ENCODE measurements at regions not wholly inside any gene's neighbourhood (a gene's known extent, or its start where the extent isn't known, plus 50 kb on each side); places are given as distances from the start of the nearest gene placed in this dataset.

DNA sequence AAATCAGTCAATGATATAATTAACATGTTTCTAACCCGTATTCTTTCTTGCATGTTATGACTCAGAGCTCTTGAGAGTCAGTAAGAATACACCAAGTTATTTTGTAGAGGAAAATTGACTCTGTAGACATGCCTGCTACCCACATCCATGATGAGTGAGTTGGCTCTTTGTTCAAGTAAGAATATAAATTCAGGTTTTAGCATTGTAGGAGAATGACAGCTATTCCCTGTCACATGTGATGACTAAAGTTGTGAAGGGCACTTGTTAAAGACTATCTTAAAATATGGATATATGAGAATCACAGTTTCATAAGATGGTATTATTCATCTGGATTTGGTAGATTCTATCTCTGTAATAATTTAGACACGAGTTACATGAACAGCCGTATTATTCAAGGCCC is 209.1 kb downstream of the CCDC59 start:
- DNase-seq, result no peak

DNA sequence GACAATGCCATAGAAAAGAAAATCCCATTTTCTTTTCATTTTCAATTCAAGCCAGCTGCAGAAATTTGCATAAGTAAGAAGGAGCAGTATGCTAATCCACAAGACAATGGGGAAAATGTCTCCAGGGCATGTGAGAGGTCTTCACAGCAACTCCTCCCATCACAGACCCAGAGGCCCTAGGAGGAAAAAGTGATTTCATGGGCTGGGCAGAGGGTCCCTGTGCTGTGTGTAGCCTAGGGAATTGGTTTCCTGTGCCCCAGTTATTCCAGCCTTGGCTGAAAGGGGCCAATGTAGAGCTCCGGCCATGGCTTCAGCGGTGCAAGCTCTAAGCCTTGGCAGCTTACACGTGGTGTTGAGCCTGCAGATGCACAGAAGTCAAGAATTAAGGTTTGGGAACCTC is 211.4 kb downstream of the CCDC59 start:
- DNase-seq, result no peak

DNA sequence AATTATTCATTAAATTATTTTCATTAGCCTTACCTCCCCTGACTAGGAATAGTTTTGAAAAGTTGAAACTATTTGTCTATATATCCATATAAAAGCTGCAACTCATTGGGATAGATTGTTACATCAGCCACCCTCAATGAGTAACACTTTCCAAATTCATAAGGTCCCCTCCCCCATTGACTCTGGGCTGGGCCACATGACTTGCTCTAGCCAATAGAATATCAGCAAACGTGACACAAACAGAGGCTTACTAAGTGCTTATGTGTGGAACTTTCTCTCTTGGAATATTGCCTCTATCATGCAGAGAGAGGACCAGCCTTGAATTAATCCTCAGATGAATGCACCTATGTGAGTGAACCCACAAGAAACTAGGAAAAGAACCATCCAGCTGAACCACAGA is 213.7 kb downstream of the CCDC59 start:
- no peak for DNase-seq

DNA sequence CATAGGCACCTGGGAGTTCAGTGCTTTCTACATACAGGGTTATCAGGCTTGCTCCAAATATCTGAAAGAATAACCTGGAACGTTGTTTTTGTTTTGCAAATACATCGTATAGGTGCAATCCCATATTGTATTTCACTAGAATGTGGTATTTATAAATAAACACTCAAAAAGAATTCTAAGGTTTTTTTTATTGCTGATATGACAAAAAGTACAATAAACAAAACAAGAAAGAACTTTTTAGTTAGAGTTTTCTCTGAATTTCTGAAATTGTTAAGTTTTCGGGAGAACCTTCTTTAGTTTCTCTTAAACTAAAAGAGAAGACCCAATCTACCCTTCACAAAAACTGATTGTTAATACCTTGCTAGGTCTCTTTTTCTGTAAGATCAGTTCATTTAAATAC is 225.8 kb downstream of the CCDC59 start:
- DNase-seq, result no peak

DNA sequence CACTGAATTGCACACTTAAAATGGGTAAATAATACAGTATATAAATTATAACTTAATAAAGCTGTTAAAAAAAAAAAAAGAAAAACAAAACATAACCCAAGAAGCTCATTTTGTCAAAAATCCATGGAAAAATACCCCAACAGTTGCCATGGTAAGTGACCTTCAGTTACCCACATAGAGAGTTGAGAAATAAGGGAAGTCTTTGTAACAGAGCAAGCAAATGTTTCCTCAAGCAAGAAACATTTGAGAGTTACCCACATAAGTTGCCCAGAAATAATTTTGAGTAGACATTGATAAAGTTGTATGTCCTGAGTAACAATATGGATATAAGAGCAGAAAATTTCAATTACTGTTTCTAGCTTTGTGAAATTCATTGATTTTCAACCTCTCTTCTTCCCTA is 227.4 kb downstream of the CCDC59 start:
- no peak for DNase-seq

DNA sequence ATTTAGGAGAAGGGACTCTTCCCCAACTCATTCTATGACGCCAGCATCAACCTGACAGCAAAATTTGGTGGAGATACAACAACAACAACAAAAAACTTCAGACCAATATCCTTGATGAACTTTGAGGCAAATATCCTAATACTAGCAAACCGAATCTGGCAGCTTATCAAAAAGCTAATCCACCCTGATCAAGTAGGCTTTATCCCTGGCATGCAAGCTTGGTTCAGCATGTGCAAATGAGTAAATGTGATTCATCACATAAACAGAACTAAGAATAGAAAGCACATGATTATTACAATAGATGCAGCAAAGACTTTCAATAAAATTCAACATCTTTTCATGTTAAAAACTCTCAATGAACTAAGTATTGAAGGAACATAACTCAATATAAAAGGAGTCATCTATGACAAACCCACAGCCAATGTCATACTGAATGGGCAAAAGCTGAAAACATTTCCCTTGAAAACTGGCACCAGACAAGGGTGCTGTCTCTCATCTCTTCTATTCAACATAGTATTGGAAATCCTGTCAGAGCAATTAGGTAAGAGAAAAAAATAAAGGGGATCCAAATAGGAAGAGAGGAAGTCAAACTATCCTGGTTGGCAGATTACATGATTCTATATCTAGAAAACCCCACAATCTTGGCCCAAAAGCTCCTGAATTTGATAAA is 233.3 kb downstream of the CCDC59 start:
- DNase-seq, result no peak

DNA sequence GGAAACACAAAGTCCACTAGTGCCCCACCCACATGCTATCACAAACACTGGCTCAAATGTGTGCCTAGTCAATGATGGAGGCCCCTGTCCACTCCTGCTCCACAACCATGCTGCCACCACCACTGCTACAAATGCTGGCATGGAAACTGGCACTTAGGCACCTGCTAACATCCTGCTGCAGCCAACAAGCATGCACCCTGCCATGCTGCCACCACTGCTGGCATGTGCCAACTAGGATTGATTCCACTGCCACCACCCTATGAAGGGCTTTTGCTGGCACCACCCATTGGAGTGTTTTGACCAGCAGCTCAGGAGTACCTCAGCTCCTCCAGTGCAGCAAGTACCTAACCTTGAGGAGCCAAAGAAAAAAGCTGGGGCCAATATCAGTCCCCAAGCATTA is 236.6 kb downstream of the CCDC59 start:
- no peak for DNase-seq

DNA sequence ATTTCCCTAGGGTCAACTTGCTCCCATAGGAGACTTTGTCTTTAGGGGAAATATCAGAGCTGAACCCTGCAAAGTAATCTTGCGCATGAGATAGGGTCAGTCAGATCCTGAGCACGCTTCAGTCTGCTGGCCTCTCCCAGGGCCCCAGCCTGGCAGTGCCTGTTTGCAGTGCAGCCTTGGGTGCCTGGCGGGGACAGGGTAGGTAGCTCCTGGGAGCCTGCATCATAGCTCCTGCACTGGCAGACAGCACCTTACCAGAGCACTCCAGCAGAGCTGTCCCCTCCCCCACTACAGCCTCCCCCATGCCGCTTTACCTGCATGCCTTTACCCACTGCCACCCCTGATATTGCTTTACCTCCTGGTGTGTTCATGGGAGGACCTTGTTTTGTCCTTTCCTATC is 237.3 kb downstream of the CCDC59 start:
- DNase-seq, result no peak

DNA sequence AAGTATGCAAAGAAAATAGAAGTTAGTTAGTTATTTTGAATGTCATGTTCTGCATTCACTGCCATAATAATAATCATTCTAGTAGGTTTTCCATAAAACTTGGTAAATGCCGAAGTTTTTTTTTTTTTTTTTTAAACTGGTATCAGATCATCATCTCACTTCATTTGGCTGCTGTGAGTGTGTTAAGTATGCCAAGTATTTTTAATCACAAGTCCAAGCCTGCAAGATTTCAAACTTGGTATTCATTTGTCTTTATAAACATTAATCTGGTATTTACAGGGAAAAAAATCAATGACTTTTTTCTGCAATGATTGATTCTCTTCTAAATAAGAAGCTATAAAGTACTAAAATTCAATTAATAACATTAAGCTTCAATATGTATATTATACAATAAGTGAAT is 248.9 kb downstream of the CCDC59 start:
- no peak for DNase-seq

DNA sequence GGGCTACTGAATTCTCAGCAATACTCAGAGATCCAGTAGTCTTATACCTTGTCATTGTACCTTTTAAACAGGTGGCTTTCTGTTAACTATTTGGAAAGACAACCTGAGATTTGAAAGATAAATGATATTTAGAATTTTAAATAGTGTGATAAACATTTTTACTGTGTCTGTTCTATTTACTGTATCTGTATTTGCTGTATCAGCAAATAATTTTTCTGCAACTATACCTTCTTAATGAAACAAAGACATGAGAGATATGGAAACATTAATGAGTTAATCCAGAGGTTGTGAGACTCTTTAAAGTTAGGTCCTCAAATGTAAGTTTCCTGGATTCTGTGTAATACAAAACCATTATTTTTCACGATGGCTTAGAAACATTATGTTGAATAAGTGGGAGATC is 249.6 kb downstream of the CCDC59 start:
- no peak for DNase-seq

DNA sequence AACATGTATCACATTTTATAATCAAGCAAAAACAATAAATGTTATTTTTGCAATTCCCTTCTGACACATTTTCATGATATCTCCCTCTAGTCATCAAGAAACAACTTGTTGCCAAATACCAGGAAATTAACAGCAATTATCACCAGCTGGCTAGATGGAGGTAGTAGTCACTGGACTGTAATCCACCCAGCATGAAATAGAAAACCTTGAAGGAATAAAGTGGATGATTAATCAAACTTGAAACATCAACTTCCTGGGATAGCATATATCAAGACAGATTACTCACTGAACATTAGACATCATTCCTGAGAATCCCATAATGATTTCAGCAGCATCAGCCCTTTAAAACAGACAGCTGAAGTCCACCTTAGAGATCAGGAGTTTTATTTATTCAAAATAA is 259.0 kb downstream of the CCDC59 start:
- no peak for DNase-seq

DNA sequence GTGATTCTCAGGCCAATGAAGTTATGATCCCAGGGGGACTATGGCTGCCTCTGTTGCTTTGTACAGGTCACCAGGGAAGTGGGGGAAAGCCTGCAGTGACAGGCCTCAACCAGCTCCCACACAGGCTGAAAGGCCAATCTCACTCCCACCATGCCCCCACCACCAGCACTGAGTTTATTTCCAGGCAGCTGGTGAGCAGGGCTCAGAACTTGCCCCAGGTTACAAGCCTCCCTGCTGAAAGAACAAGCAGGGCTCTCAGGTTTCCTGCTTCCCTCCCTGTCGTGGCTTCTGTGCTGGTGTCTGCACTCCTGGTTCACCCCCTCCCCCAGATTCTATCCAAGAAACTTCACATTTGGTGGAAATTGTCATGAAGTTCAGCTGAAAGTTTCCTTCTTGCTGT is 260.3 kb downstream of the CCDC59 start:
- DNase-seq, result no peak

DNA sequence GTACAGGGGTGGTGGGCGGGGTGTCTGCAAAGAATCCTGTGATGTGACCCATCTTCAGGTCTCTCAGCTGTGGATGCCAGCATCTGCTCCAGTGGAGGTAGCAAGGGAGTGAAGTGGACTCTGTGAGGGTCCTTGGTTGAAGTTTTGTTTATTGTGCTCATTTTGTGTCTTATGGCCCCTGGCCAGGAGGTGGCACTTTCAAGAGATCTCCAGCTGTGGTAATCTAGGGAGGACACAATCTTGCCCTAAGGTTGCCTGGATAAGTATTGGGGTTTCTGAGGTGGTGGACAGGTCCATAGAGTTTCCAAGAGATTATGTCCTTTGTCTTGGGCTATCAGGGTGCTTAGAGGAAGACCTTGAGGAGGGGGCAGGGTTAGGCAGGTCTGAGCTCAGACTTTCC is 260.7 kb downstream of the CCDC59 start:
- no peak for DNase-seq

DNA sequence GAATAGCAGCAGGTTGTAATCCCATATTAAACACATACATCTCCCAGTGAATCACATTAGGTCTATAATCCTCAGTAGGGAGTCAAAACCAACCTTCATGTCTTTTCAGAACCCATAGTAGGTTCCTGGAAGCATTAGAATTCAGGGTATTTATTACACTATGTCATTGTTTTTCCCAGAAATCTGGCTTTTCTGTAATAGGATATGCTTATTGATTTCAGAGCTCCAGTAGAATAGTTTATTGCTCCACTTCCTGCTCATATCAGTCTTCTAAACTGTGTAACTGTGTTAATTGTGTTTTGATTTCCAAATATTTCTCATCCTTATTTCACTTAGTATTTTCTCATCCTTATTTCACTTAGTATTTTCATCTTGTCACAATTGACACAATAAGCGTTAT is 268.0 kb downstream of the CCDC59 start:
- DNase-seq, result no peak

DNA sequence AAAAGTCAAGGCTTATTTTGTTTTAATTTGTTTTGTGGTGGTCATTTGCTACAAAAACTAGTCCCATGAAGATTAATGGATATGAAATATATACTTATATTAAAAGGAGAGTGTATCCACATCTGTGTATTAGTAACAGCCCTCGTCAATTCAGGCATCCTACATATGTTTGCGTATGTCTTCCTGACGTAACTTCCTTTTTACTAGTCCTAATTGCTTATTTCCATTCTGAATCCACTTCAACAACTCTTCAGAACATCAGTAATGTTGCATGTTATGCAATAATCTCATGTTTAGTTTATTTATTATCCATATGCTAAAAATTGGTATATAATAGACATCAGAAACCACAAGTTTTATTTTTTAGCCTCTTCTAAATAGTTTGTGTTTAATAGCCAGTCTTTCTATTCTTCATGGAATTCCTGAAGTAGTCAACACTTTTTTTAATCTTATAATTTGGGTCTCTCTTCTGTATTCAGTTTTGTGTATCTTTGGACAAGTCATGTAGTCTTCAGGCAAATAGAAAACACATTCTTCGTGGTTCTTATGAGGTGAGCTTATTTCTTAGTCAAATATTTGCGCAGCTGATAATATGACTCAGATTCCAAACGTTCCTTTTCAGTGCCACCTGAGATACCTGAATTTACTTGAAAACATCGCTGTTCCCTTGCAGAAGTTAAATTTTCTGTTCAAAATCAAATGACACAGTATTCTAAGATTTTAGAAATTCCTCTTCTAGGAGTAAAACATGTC is 268.6 kb downstream of the CCDC59 start:
- no peak for DNase-seq

DNA sequence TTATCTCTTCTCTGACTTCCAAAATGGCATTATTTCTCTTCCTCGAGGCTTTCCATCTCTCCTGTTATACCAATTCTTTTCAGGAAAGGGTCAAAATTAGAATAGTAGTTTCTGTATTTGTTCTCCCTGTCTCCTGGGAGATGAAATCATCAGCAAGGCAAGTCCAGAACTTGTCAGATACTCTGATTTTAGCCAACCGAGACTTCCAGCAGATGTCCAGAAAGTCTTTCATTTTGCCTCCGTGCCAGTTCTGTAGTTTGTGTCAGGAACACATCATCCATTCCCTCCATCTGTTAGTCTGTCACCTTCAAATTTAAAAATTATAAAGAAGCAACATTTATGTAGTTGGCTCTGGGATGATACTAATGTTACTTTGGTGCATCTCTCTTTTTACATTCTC is 275.7 kb downstream of the CCDC59 start:
- no peak for DNase-seq

DNA sequence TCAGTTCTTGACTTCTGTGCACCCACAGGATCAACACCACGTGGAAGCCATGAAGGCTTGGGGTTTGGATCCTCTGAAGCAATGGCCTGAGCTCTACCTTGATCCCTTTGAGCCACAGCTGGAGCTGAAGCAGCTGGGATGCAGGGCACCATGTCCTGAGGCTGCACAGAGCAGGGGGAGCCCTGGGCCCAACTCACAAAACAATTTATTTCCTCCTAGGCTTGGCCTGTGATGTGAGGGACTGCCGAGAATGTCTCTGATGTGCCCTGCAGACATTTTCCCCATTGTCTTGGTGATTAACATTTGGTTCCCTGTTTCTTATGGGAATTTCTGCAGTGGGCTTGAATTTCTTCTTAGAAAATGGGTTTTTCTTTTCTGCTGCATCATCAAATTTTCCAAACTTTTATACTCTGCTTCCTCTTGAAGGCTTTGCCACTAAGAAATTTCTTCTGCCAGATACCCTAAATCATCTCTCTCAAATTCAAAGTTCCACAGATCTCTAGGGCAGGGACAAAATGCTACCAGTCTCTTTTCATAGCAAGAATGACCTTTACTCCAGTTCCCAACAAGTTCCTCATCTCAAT is 288.2 kb downstream of the CCDC59 start:
- DNase-seq, result no peak

DNA sequence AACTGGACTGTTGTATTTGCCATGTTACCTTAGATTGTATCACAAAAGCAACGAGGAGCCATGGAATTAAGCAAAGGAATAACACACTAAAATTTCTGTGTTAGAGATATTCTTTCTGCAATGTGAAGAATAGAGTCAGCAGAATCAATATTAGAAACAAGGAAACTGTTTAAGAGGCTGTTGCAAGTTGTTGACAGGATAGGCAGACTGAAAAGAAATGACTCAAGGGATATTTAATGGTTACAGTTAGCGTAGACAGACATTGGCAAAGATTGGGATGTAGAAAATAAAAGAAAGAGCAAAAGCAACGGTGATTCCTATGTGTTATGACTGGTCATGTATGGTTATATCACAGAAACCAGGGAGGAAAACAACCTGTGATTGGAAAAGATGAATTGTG is 299.0 kb upstream of the PPFIA2 start:
- DNase-seq, result no peak

DNA sequence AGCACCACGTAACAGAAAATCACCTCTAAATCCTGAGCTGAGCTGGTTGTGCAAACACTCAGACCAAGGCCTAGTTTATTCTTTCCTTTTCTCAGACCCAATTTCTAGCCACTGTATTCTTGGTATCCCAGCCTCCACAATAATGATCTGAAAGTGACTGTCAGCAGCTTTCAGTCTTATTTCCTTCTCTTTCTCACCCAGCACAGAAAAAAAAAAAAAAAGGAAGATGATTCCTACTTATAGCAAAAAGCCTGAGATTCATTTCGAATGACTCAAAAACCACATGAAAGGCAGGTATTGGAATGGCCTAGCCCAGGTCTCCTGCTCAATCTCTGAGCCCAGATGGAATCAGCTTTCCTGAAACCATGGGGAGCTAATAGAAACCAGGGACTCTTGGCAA is 298.6 kb upstream of the PPFIA2 start:
- DNase-seq, result no peak

DNA sequence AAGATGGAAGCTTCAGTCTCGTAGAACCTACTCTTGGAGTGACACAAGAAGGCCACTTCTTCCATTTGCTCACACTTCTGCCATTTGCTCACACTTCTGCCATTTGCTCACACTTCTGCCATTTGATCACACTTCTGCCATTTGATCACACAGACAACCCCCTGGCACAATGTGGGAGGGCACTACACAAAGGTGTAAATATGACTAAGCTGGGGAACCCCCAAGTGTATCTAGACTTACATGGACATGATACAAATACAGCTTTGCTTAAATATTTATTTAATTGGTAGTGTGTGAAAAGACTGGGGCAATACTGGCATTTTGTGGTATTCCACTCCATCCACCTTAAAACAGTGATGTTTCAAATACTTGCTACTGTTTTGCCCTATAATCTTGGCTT is 296.2 kb upstream of the PPFIA2 start:
- DNase-seq, result no peak

DNA sequence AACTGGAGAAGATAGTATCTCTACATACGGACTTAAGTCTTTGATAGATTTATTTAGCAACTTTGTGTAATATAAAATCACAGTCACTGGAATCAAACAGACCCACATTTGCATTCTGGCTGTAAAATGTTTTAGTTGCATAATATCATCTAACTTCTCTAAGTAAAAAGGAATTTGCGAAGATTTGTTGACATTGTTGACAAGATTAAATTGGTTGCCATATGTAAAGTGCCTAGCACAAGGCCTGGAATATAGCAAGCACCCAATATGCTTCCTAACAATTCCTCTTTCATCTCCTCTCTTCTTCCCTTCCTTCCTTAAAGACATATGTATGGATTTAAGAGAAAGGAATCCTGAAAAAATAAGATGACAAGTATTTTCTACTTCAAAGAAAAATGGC is 295.4 kb upstream of the PPFIA2 start:
- no peak for DNase-seq

DNA sequence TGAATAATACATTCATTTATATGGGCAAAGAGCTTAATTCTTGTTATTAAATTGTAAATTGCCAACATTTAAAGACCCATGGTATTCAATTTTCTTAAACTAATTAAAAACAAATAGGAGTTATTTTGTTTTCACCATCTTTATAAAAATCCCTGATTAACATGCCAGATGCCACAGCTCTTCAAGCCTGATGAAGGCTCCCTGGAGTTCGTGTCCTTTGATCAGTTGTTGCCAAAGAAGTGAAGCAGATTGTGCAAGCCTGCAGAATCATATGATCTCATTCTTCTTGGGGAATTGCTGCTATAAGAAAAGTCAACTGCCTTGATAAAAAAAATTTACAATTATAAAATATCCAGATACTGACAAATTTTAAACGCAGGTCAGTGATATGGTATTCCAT is 288.3 kb upstream of the PPFIA2 start:
- no peak for DNase-seq

DNA sequence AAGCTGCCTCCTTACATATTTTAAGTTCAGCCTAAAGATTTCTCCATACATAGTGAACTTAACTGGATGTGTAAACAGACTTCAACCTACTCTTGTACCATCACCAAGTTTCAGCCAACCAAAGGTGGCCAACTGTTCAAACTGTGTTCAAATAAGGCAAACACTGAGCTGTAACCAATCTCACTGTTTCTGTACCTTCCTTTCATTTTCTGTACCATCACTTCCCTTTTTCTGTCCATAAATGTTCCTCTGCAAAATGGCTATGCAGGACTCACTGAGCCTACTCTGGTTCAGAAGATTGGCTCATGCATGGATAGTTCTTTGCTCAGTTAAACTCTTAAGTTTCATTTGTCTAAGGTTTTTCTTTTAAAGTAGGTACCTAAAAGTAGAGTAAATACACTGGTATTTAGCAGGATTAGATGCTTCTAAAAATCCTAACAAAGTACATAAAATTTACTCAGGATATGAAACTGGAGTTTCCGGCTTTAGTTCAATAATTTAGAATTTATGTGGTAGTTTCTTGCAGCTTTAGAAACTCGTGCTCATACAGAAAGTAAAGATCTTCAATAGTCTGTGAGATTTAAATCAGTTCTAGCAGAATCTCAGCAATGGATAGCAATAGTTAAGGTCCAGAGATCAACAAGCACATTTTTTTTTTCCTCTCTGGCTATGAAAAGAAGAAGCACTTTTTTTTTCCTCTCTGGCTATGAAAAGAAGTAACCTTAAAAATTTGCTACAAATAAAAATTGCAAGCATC is 282.0 kb upstream of the PPFIA2 start:
- DNase-seq, result no peak

DNA sequence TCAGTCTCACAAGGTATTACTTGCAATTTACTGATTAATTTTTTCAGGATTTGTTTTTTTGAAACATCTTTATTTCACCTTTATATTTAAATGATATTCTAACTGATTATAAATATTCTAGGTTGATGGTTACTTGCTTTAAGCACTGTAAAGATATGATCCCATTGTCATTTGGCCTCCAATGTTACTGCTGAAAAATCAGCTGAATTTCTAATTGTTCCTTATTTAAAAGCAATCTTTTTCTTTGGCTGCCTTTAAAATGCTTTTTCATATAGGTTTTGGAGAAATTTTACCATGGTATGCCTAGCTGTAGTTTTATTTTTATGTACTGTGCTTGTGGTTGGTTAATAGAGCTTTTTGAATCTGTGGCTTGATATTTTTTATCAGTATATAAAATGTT is 275.6 kb upstream of the PPFIA2 start:
- no peak for DNase-seq
